ENCODE measurements at regions not wholly inside any gene's neighbourhood (a gene's known extent, or its start where the extent isn't known, plus 50 kb on each side); places are given as distances from the start of the nearest gene placed in this dataset.

DNA sequence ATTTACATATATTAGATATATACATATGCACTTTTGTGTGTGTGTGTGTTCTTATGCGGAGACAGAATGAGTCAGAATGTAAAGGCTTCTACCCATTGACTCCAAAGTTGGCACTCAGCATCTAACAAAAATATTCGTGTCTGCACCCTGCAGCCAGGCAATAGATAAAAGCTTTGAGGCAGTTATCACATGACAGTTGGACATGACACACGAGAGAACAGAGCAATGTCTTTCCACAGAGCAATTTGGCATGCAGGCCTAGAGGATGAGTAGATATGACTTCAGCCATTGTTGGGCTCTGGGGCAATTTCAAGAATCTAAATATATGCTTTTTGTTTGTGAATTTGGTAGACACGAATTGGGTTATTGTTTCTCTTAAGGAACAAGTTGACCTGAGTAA, 391.2 kb downstream of the SLITRK2 start:
- FAIRE-seq (no peak), DNase-seq (ENCODE audit: insufficient read length, low spot score) (no peak)
- TF ChIP-seq, protein P1, sequence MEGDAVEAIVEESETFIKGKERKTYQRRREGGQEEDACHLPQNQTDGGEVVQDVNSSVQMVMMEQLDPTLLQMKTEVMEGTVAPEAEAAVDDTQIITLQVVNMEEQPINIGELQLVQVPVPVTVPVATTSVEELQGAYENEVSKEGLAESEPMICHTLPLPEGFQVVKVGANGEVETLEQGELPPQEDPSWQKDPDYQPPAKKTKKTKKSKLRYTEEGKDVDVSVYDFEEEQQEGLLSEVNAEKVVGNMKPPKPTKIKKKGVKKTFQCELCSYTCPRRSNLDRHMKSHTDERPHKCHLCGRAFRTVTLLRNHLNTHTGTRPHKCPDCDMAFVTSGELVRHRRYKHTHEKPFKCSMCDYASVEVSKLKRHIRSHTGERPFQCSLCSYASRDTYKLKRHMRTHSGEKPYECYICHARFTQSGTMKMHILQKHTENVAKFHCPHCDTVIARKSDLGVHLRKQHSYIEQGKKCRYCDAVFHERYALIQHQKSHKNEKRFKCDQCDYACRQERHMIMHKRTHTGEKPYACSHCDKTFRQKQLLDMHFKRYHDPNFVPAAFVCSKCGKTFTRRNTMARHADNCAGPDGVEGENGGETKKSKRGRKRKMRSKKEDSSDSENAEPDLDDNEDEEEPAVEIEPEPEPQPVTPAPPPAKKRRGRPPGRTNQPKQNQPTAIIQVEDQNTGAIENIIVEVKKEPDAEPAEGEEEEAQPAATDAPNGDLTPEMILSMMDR (IDR thresholded peaks at IDR 0.05; ENCODE audit: insufficient read depth, missing control alignments), result no peak

DNA sequence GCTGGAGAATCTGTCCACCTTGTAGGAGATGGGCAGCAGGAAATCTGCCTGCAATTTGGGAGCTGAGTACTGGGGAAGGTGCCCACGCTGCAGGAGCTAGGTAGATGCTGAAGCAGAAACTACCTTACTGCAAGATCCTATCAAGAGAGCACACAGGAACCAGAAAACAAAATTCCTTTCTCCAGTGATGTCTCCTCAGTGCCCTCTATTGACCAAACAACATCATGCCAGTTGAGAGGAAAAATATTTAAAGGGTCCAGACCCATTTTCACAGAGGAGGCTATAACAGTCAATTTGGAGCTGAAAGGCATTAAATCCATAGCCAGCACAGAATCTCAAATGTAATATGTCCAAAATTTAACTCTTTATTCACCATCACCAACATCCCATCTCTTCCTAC, 406.8 kb downstream of the SLITRK2 start:
- FAIRE-seq (no peak), DNase-seq (ENCODE audit: insufficient read length, low spot score) (no peak)
- TF ChIP-seq, protein P1 (IDR thresholded peaks at IDR 0.05; ENCODE audit: insufficient read depth, missing control alignments), result no peak

DNA sequence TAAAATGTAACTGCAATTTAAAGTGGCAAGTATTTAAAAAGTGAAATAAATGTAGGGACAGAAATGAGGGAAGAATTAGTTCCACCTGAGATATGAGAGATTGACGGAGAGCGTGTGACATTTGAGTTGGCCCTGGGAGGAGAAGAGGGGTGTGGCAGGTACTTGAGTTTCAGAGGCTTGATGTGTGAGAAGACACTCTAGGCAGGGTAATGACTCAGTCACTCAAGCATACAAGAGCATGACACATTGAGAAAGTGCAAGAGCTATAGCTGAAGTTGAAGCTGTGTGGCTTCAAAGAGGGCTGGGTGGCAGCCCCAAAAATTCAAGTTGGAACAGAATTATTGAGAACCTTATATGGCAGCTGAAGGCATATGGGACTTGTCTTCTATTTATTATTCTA, 420.5 kb downstream of the SLITRK2 start:
- TF ChIP-seq, protein P1 (IDR thresholded peaks at IDR 0.05; ENCODE audit: insufficient read depth, missing control alignments), result no peak

DNA sequence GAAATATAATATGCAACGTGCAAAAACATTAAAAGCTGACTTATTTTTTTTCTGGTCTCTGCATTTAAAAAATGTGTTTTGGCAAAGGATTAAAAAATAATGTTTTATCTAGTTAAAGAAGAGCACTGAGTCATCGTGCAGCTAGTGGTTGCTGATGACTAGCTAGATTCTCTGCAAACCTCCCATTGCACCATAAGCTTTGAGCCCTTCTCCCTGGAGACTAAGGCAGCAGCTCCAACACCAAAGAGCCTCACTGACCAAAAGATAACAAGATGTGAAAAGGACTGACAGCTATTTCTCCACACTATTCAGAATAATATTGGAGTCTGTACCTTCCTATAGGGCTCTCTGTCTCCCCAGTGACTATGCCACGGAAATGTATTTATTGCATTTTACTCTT, 424.3 kb downstream of the SLITRK2 start:
- DNase-seq (ENCODE audit: insufficient read length, low spot score), result no peak
- no peak for FAIRE-seq
- TF ChIP-seq, protein P1 (IDR thresholded peaks at IDR 0.05; ENCODE audit: insufficient read depth, missing control alignments), result no peak

More for the DNA sequence above, 420.5 kb downstream of the SLITRK2 start:
- FAIRE-seq (no peak), DNase-seq (ENCODE audit: insufficient read length, low spot score) (no peak)

GRCh38 chrX:146243041-146243440, 425.4 kb downstream of the SLITRK2 start:
- TF ChIP-seq, protein P1 (IDR thresholded peaks at IDR 0.05; ENCODE audit: insufficient read depth, missing control alignments), result no peak
- FAIRE-seq (peak; percentile 66), DNase-seq (ENCODE audit: insufficient read length, low spot score) (no peak)

- TF ChIP-seq, protein P1 (IDR thresholded peaks at IDR 0.05; ENCODE audit: insufficient read depth, missing control alignments), result no peak
- FAIRE-seq (no peak), DNase-seq (ENCODE audit: insufficient read length, low spot score) (no peak)
These were observed 441.6 kb downstream of the SLITRK2 start for GRCh38 chrX:146259207-146259606.

GRCh38 chrX:146264763-146265375, 447.2 kb downstream of the SLITRK2 start:
- TF ChIP-seq, protein P1 (IDR thresholded peaks at IDR 0.05; ENCODE audit: insufficient read depth, missing control alignments), result no peak
- DNase-seq (ENCODE audit: insufficient read length, low spot score) (no peak), FAIRE-seq (peak; percentile 69)

All from D721Med (cell line).